HG03064 (cell line): ENCODE measurements at regions not wholly inside any gene's neighbourhood (a gene's known extent, or its start where the extent isn't known, plus 50 kb on each side); places are given as distances from the start of the nearest gene placed in this dataset.

Experiments
- ATAC-seq: cut with Tn5 transposase; IDR thresholded peaks from one replicate; pipeline ENCODE4 v1.9.1; 2021; ENCODE audit warnings: low read depth; ENCODE audit not compliant: unreplicated experiment

- no peak for ATAC-seq
Measured at GRCh38 chr3:144358191-144358590, 386.6 kb downstream of the DIPK2A start.

- ATAC-seq, result no peak
Measured at GRCh38 chr3:144361002-144361401, 389.4 kb downstream of the DIPK2A start.

GRCh38 chr3:144362126-144362525 lies 390.5 kb downstream of the DIPK2A start:
- ATAC-seq, result no peak

GRCh38 chr3:144363856-144364255 lies 392.2 kb downstream of the DIPK2A start:
- ATAC-seq, result no peak

- ATAC-seq, result no peak
Measured at GRCh38 chr3:144364737-144365136, 393.1 kb downstream of the DIPK2A start.

GRCh38 chr3:144369129-144369879 lies 397.7 kb downstream of the DIPK2A start:
- ATAC-seq, result no peak

GRCh38 chr3:144375088-144375487 lies 403.5 kb downstream of the DIPK2A start:
- ATAC-seq, result no peak

GRCh38 chr3:144380849-144381248 lies 409.2 kb downstream of the DIPK2A start:
- no peak for ATAC-seq

- no peak for ATAC-seq
Measured at GRCh38 chr3:144381607-144382006, 410.0 kb downstream of the DIPK2A start.

- ATAC-seq, result no peak
Measured at GRCh38 chr3:144384241-144384979, 412.8 kb downstream of the DIPK2A start.

GRCh38 chr3:144390786-144391185 lies 419.2 kb downstream of the DIPK2A start:
- no peak for ATAC-seq

GRCh38 chr3:144391236-144391635 lies 419.6 kb downstream of the DIPK2A start:
- no peak for ATAC-seq

GRCh38 chr3:144394032-144394431 lies 422.4 kb downstream of the DIPK2A start:
- no peak for ATAC-seq

GRCh38 chr3:144402430-144402829 lies 430.8 kb downstream of the DIPK2A start:
- ATAC-seq, result no peak

- ATAC-seq, result no peak
Measured at GRCh38 chr3:144403040-144403457, 431.4 kb downstream of the DIPK2A start.

- ATAC-seq, result no peak
Measured at GRCh38 chr3:144407335-144407734, 435.7 kb downstream of the DIPK2A start.

GRCh38 chr3:144409319-144409718 lies 437.7 kb downstream of the DIPK2A start:
- ATAC-seq, result no peak

- ATAC-seq, result no peak
Measured at GRCh38 chr3:144413068-144413467, 441.4 kb downstream of the DIPK2A start.

GRCh38 chr3:144415492-144415891 lies 443.9 kb downstream of the DIPK2A start:
- no peak for ATAC-seq

GRCh38 chr3:144424606-144425005 lies 453.0 kb downstream of the DIPK2A start:
- no peak for ATAC-seq

- no peak for ATAC-seq
Measured at GRCh38 chr3:144426366-144426765, 454.7 kb downstream of the DIPK2A start.

GRCh38 chr3:144426967-144427366 lies 455.3 kb downstream of the DIPK2A start:
- no peak for ATAC-seq
